ENCODE measurements at regions not wholly inside any gene's neighbourhood (a gene's known extent, or its start where the extent isn't known, plus 50 kb on each side); places are given as distances from the start of the nearest gene placed in this dataset.

GRCh38 chr3:780505-780904 is 312.3 kb upstream of the CNTN6 start:
- no peak for DNase-seq (ENCODE audit: low spot score)
- Mint-ChIP-seq H3K27ac (ENCODE audit: unreplicated experiment) (no peak overlapping the region), H3K4me3 (ENCODE audit: unreplicated experiment) (no peak overlapping the region), H3K27me3 (ENCODE audit: unreplicated experiment) (no peaks in the 10 kb centered on the region), H3K4me1 (ENCODE audit: unreplicated experiment) (no peaks in the 10 kb centered on the region), H3K36me3 (ENCODE audit: low read depth, unreplicated experiment) (no peaks in the 10 kb centered on the region), H3K9me3 (ENCODE audit: unreplicated experiment) (peaks cover 26% of the 10 kb centered on the region)
- TF ChIP-seq CTCF (IDR thresholded peaks at IDR 0.05; ENCODE audit: unreplicated experiment), result no peak

DNA sequence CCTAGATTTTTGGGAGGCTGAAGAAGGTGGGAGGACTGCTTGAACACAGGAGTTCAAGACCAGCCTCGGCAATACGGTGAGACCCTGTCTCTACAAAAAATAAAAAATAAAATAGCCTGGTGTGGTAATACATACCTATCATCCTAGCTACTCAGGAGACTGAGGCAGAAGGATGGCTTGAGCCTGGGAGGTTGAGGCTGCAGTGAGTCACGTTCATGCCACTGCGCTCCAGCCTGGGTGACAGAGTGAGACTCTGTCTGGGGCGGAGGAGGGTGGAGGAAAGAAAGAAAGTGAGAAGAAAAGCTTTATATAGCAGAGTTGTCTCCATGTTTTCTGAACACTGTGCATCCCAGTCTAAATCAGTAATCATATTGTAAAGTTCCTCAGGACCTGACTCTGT is 301.4 kb upstream of the CNTN6 start:
- H3K27me3 Mint-ChIP-seq (ENCODE audit: unreplicated experiment), result no peaks in the 10 kb centered on the region
- no peak for DNase-seq (ENCODE audit: low spot score)
- no peaks in the 10 kb centered on the region for H3K36me3 Mint-ChIP-seq (ENCODE audit: low read depth, unreplicated experiment)
- no peak overlapping the region for H3K27ac Mint-ChIP-seq (ENCODE audit: unreplicated experiment)
- no peak overlapping the region for H3K4me3 Mint-ChIP-seq (ENCODE audit: unreplicated experiment)
- no peaks in the 10 kb centered on the region for H3K4me1 Mint-ChIP-seq (ENCODE audit: unreplicated experiment)
- no peak for TF ChIP-seq CTCF (IDR thresholded peaks at IDR 0.05; ENCODE audit: unreplicated experiment)
- peaks cover 28% of the 10 kb centered on the region for H3K9me3 Mint-ChIP-seq (ENCODE audit: unreplicated experiment)

DNA sequence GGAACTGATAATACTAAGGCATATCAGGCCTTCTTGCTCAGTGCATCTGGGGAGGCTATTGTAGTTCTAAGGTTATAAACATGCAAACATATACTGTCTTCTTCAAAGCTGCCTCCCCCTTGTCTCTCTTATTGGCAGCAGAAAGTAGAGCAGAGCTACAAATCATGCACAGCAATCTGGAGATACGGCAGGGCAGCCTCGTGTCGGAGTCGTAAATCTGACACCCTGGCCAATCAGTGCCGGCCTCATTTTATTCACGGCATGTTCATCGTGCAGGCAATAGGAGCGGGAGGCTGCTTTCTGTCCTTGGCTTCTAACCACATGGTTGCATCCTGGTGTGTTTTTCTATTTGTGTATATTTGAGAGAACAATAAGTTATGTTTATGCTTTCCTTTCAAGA is 300.2 kb upstream of the CNTN6 start:
- peaks cover 28% of the 10 kb centered on the region for H3K9me3 Mint-ChIP-seq (ENCODE audit: unreplicated experiment)
- H3K4me1 Mint-ChIP-seq (ENCODE audit: unreplicated experiment), result no peaks in the 10 kb centered on the region
- no peaks in the 10 kb centered on the region for H3K27me3 Mint-ChIP-seq (ENCODE audit: unreplicated experiment)
- no peak for DNase-seq (ENCODE audit: low spot score)
- no peak for TF ChIP-seq CTCF (IDR thresholded peaks at IDR 0.05; ENCODE audit: unreplicated experiment)
- H3K36me3 Mint-ChIP-seq (ENCODE audit: low read depth, unreplicated experiment), result no peaks in the 10 kb centered on the region
- H3K27ac Mint-ChIP-seq (ENCODE audit: unreplicated experiment), result no peak overlapping the region
- H3K4me3 Mint-ChIP-seq (ENCODE audit: unreplicated experiment), result no peak overlapping the region

GRCh38 chr3:804211-804610 is 288.6 kb upstream of the CNTN6 start:
- no peak for TF ChIP-seq CTCF (IDR thresholded peaks at IDR 0.05; ENCODE audit: unreplicated experiment)
- Mint-ChIP-seq H3K4me3 (ENCODE audit: unreplicated experiment) (no peak overlapping the region), H3K27ac (ENCODE audit: unreplicated experiment) (no peak overlapping the region), H3K9me3 (ENCODE audit: unreplicated experiment) (peaks cover 34% of the 10 kb centered on the region), H3K36me3 (ENCODE audit: low read depth, unreplicated experiment) (no peaks in the 10 kb centered on the region), H3K27me3 (ENCODE audit: unreplicated experiment) (peaks cover 1% of the 10 kb centered on the region), H3K4me1 (ENCODE audit: unreplicated experiment) (no peaks in the 10 kb centered on the region)
- DNase-seq (ENCODE audit: low spot score), result no peak

DNA sequence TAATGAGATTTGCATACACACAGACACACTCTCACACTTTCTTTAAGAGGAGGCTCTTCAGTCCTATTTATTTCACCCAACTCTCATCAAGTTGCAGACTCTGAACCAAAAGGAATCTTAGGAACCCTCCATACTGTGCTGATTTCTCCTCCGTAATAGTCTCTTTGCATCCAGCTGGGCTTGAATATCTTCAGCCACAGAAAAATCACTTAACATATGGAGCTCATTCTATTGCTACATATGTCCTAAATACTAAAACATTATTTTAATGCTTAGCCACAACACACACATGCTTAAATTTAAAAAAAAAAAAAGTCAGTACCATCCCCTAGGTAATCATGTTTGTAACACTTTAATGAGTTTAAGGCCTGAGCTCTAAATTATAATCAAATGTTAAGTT is 287.5 kb upstream of the CNTN6 start:
- no peak for TF ChIP-seq CTCF (IDR thresholded peaks at IDR 0.05; ENCODE audit: unreplicated experiment)
- no peaks in the 10 kb centered on the region for H3K4me1 Mint-ChIP-seq (ENCODE audit: unreplicated experiment)
- H3K27me3 Mint-ChIP-seq (ENCODE audit: unreplicated experiment), result peaks cover 2% of the 10 kb centered on the region
- no peak for DNase-seq (ENCODE audit: low spot score)
- H3K36me3 Mint-ChIP-seq (ENCODE audit: low read depth, unreplicated experiment), result no peaks in the 10 kb centered on the region
- H3K27ac Mint-ChIP-seq (ENCODE audit: unreplicated experiment), result no peak overlapping the region
- peaks cover 24% of the 10 kb centered on the region for H3K9me3 Mint-ChIP-seq (ENCODE audit: unreplicated experiment)
- no peak overlapping the region for H3K4me3 Mint-ChIP-seq (ENCODE audit: unreplicated experiment)

All from endothelial cell (in vitro differentiated cells).